ENCODE measurements at regions not wholly inside any gene's neighbourhood (a gene's known extent, or its start where the extent isn't known, plus 50 kb on each side); places are given as distances from the start of the nearest gene placed in this dataset.

- Histone ChIP-seq H3K27me3 (replicated peaks in 1 of 4; ENCODE audit: control insufficient read depth in 3 of 4, extremely low read depth in 1 of 4, insufficient read depth in 3 of 4, low read length in 3 of 4) (no peaks in the 10 kb centered on the region), H3K23ac (ENCODE audit: insufficient read length) (no peak overlapping the region), H3K4me1 (replicated peaks in 1 of 4; ENCODE audit: control insufficient read depth in 3 of 4, insufficient read depth in 4 of 4, low read length in 3 of 4) (peaks cover 0 to 8% (median 5%) of the 10 kb centered on the region in 4 experiments; a peak in 6 of 7 replicates), H3K27ac (ENCODE audit: low read depth, low read length) (no peak overlapping the region), H2BK15ac (ENCODE audit: low read length) (no peak overlapping the region), H2BK5ac (ENCODE audit: low read depth, low read length) (no peak overlapping the region), H2BK12ac (ENCODE audit: low read depth, low read length) (no peak overlapping the region), H3K36me3 (ENCODE audit: control insufficient read depth in 2 of 4, insufficient read depth in 4 of 4, low read length in 3 of 4) (no peaks in the 10 kb centered on the region), H2BK20ac (ENCODE audit: low read length) (no peak overlapping the region), H2AFZ (ENCODE audit: low read length) (peak overlapping the region; percentile 21; the same call in 1 of the 2 replicates), H3K4me3 (ENCODE audit: extremely low read depth in 1 of 4, insufficient read depth in 2 of 4, low read depth in 3 of 4, low read length in 4 of 4) (no peak overlapping the region), H4K8ac (ENCODE audit: extremely low read depth, insufficient read depth, low read length) (no peak overlapping the region), H3K4me2 (ENCODE audit: insufficient read depth in 1 of 2, low read depth in 2 of 2, low read length in 2 of 2) (no peak overlapping the region), H3K56ac (replicated peaks; ENCODE audit: insufficient read length, low read depth, low read length) (no peak overlapping the region), H4K5ac (ENCODE audit: insufficient read length, low read depth, low read length) (no peak overlapping the region), H2BK120ac (replicated peaks; ENCODE audit: low read depth, low read length) (no peak overlapping the region), H2AK5ac (ENCODE audit: low read depth, low read length) (no peak overlapping the region), H3K4ac (replicated peaks; ENCODE audit: insufficient read length, low read depth, low read length) (no peak overlapping the region), H3K14ac (ENCODE audit: insufficient read length) (no peak overlapping the region), H3K79me2 (ENCODE audit: control insufficient read depth in 1 of 2, insufficient read depth in 2 of 2, low read length in 2 of 2) (no peaks in the 10 kb centered on the region), H4K20me1 (replicated peaks in 1 of 2; ENCODE audit: control insufficient read depth in 1 of 2, insufficient read depth in 2 of 2, low read length in 2 of 2) (no peaks in the 10 kb centered on the region), H3K18ac (ENCODE audit: extremely low read depth, low read length) (no peak overlapping the region), H3K9ac (replicated peaks in 1 of 4; ENCODE audit: extremely low read depth in 1 of 4, low read depth in 3 of 4, low read length in 3 of 4) (no peak overlapping the region), H3K23me2 (ENCODE audit: low read depth, low read length) (no peaks in the 10 kb centered on the region), H3K9me3 (ENCODE audit: insufficient read depth in 2 of 2, low read depth in 1 of 2, low read length in 1 of 2) (no peaks in the 10 kb centered on the region), H4K91ac (replicated peaks; ENCODE audit: insufficient read length, low read length) (no peak overlapping the region), H3K79me1 (ENCODE audit: low read depth, low read length) (no peaks in the 10 kb centered on the region)
- CTCF ChIA-PET (ENCODE audit: partially characterized antibody), result interaction anchor here (1.3 kb wide), 1 partner anchor 335 kb away, joined by 3 read pairs; no protein-coding TSS in a partner anchor
- no peak for DNase-seq (ENCODE audit: low read depth in 1 of 2, low spot score in 2 of 2)
- WGBS, 2 experiments (ENCODE audit: extremely low coverage in 1 of 2, insufficient coverage in 1 of 2, insufficient read length in 1 of 2, insufficient replicate concordance in 2 of 2, low coverage in 1 of 2, low lambda C conversion rate in 2 of 2, missing lambda C conversion rate in 1 of 2), result 76% methylated on average over 2 of the region's 2 CpGs; no CpG with 5 or more reads in 1 of the 2 experiments
- POLR2A ChIA-PET (ENCODE audit: partially characterized antibody), result no interaction called here
- FAIRE-seq, result no peak
- TF ChIP-seq HDAC6 (IDR thresholded peaks at IDR 0.05; ENCODE audit: low read depth, low read length), result no peak
- TF ChIP-seq SIRT6 (IDR thresholded peaks at IDR 0.05; ENCODE audit: low read length), result no peak
- TF ChIP-seq KDM5A (IDR thresholded peaks at IDR 0.05; ENCODE audit: low read length), result no peak
- no peak for TF ChIP-seq SIN3A (conservative IDR thresholded peaks at IDR 0.05 in 1 of 2, IDR thresholded peaks at IDR 0.05 in 1 of 2; ENCODE audit: low read depth in 1 of 2, low read length in 2 of 2)
- no peak for TF ChIP-seq KDM1A (IDR thresholded peaks at IDR 0.05; ENCODE audit: borderline replicate concordance, low read length)
- TF ChIP-seq RFX5 (IDR thresholded peaks at IDR 0.05; ENCODE audit: borderline replicate concordance, low read depth, low read length), result no peak
- no peak for TF ChIP-seq CBX8 (IDR thresholded peaks at IDR 0.05; ENCODE audit: borderline replicate concordance, low read depth, low read length)
- TF ChIP-seq GABPA (IDR thresholded peaks at IDR 0.05; ENCODE audit: borderline replicate concordance, insufficient read depth, low read length), result no peak
- TF ChIP-seq JUND (IDR thresholded peaks at IDR 0.05; ENCODE audit: low read length), result no peak
- TF ChIP-seq POU5F1 (IDR thresholded peaks at IDR 0.05; ENCODE audit: low read depth, low read length), result no peak
- TF ChIP-seq, protein P1, sequence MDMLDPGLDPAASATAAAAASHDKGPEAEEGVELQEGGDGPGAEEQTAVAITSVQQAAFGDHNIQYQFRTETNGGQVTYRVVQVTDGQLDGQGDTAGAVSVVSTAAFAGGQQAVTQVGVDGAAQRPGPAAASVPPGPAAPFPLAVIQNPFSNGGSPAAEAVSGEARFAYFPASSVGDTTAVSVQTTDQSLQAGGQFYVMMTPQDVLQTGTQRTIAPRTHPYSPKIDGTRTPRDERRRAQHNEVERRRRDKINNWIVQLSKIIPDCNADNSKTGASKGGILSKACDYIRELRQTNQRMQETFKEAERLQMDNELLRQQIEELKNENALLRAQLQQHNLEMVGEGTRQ (IDR thresholded peaks at IDR 0.05; ENCODE audit: low read length), result no peak
- TF ChIP-seq ZNF274 (IDR thresholded peaks at IDR 0.05; ENCODE audit: borderline replicate concordance, extremely low read depth, low read length), result no peak
- TF ChIP-seq TEAD4 (IDR thresholded peaks at IDR 0.05; ENCODE audit: low read depth, low read length), result no peak
Measured at GRCh38 chr20:22217712-22218352, 366.5 kb downstream of the FOXA2 start.

All from H1 (cell line).